IPS-18a (cell line): ENCODE measurements at regions not wholly inside any gene's neighbourhood (a gene's known extent, or its start where the extent isn't known, plus 50 kb on each side); places are given as distances from the start of the nearest gene placed in this dataset.

Experiments
- H3K27ac ChIP-seq: one replicate; pipeline ENCODE4 v1.5.1; 2013; ENCODE audit warnings: low read length
- H3K27me3 ChIP-seq: one replicate; pipeline ENCODE4 v1.6.1; 2013; ENCODE audit warnings: mild to moderate bottlenecking, low read length; ENCODE audit not compliant: control insufficient read depth, insufficient read depth
- H3K36me3 ChIP-seq: one replicate; pipeline ENCODE4 v1.6.1; 2013; ENCODE audit warnings: low read depth, low read length; ENCODE audit not compliant: control insufficient read depth
- H3K4me1 ChIP-seq: one replicate; pipeline ENCODE4 v1.6.1; 2013; ENCODE audit warnings: low read depth, low read length; ENCODE audit not compliant: control insufficient read depth
- H3K4me3 ChIP-seq: one replicate; pipeline ENCODE4 v1.5.1; 2013; ENCODE audit warnings: low read length
- H3K9ac ChIP-seq: one replicate; pipeline ENCODE4 v1.6.1; 2013; ENCODE audit warnings: mild to moderate bottlenecking, low read length, moderate library complexity
- H3K9me3 ChIP-seq: one replicate; pipeline ENCODE4 v1.6.1; 2013; ENCODE audit warnings: low read depth, low read length; ENCODE audit not compliant: control insufficient read depth

DNA sequence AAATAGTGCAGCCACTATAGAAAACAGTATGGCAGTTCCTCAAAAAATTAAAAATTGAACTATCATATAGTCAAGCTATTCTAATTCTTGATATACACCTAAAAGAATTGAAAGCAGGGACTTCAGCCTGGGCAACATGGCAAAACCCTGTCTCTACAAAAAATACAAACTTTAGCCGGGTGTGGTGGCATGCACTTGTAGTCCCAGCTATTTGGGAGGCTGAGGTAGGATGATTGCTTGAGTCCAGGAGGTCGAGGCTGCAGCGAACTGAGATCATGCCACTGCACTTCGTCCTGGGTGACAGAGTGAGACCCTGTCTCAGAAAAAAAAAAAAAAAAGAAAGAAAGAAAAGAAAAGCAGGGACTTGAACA, 64.0 kb upstream of the FOXN2 start:
- Histone ChIP-seq H3K9ac (no peak overlapping the region), H3K27me3 (no peaks in the 10 kb centered on the region), H3K4me3 (no peak overlapping the region), H3K9me3 (no peaks in the 10 kb centered on the region), H3K27ac (no peak overlapping the region), H3K4me1 (peaks cover 7% of the 10 kb centered on the region), H3K36me3 (no peaks in the 10 kb centered on the region)

DNA sequence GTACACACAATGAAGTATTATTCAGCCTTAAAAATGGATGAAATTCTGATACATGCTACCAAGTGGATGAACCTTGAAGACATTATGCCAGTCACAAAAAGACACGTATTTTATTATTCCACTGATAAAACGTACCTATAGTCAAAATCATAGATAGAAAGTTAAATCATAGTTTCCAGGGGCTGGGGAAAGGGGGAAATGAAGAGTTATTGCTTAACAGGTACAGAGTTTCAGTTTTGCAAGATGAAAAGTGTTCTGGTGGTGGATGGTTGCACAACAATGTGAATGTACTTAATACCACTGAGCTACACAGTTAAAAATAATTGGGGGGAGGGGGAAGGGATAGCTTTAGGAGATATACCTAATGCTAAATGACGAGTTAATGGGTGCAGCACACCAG, 63.5 kb upstream of the FOXN2 start:
- Histone ChIP-seq H3K4me3 (no peak overlapping the region), H3K27ac (no peak overlapping the region)

DNA sequence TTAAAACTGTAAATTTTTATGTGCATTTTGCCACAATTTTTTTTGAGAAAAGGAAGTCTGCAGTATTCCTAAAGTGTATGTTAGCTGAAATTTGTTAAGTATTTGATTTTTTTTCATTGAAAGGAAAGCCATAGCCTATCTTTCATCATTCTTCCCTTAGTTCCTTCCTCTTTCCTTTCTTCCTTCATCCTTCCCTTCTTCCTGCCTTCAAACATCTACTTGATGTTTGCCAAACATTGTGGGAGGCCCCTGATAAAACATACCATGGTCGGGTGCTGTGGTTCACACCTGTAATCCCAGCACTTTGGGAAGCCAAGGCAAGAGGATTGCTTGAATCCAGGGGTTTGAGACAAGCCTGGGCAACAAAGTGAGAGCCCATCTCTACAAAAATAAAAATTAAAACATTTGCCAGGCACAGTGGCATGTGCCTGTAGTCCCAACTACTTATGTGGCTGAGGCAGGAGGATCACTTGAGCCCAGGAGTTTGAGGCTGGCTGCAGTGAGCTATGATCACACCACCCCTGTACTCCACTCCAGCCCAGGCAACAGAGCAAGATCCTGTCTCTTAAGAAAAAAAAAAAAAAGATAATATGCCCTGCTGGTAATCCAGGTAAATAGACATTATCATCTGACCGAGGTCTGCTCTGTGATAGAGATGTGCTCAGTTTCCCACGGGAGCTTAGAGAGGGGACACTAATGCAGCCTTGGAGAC, 62.9 kb upstream of the FOXN2 start:
- no peak overlapping the region for H3K27ac ChIP-seq
- H3K9ac ChIP-seq, result no peak overlapping the region
- no peaks in the 10 kb centered on the region for H3K36me3 ChIP-seq
- H3K9me3 ChIP-seq, result no peaks in the 10 kb centered on the region
- no peaks in the 10 kb centered on the region for H3K27me3 ChIP-seq
- H3K4me3 ChIP-seq, result no peak overlapping the region
- peaks cover 7% of the 10 kb centered on the region for H3K4me1 ChIP-seq

More for the DNA sequence above, 63.5 kb upstream of the FOXN2 start:
- H3K9ac ChIP-seq, result no peak overlapping the region
- peaks cover 7% of the 10 kb centered on the region for H3K4me1 ChIP-seq
- H3K9me3 ChIP-seq, result no peaks in the 10 kb centered on the region
- no peaks in the 10 kb centered on the region for H3K27me3 ChIP-seq
- H3K36me3 ChIP-seq, result no peaks in the 10 kb centered on the region

DNA sequence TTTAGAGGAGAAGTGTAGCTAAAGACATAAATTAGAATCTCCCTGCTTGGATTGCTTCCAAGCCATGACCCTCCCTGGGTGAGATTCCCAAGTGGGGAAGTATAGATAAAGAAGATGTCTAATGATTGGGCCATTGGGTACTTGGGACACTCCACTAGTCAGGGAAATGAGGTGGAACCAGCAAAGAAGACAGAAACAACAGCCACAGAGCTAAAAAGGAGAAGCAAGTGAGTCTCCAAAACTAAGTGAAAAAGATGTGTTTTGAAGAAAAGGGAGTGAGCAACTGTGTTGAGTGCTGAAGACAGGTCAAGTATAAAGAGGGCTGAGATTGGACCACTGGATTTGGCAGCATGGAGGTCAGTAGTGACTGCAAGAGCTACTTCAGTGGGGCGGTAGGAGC, 61.2 kb upstream of the FOXN2 start:
- Histone ChIP-seq H3K4me1 (peaks cover 7% of the 10 kb centered on the region), H3K27me3 (no peaks in the 10 kb centered on the region), H3K9me3 (no peaks in the 10 kb centered on the region), H3K4me3 (no peak overlapping the region), H3K27ac (no peak overlapping the region), H3K9ac (no peak overlapping the region), H3K36me3 (no peaks in the 10 kb centered on the region)

DNA sequence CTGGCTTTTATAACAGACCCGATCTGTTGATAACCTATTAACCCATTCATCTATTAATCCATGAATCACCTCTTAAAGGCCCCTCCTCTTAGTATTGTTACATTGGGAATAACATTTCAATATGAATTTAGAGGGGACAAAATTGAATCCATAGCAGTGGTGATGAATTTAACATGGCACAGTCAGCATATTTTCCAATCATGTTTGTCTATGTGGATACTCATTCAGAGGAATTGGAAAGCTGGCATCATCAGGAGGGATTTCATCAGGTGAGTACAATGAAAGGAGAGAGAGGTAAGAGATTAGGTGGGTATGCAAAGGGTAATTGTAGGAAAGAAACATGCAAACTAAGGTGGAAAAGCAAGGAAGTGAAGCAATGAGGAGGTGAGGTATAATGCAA, 59.6 kb upstream of the FOXN2 start:
- H3K9ac ChIP-seq, result no peak overlapping the region
- H3K4me3 ChIP-seq, result no peak overlapping the region
- no peaks in the 10 kb centered on the region for H3K27me3 ChIP-seq
- no peak overlapping the region for H3K27ac ChIP-seq
- no peaks in the 10 kb centered on the region for H3K9me3 ChIP-seq
- no peaks in the 10 kb centered on the region for H3K36me3 ChIP-seq
- no peaks in the 10 kb centered on the region for H3K4me1 ChIP-seq

DNA sequence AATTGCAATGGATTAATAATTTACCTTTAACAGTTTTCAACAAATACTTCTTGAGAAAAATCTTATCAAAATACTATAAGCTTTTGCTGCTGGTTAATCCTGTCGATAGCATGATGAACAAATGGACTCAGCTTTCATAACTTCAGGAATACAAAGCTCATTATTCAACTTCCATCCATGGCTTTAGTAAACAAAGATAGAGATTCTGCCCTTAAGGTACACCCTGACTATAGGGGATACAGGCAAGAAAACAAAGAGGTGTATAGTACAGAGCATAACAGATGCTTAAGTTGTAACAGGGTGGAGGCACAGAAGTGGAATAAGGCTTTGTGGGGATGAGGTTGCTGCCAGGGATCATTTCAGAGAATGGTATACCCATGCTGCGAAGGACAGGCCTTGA, 57.0 kb upstream of the FOXN2 start:
- Histone ChIP-seq H3K4me1 (no peaks in the 10 kb centered on the region), H3K36me3 (no peaks in the 10 kb centered on the region), H3K9me3 (no peaks in the 10 kb centered on the region), H3K27me3 (no peaks in the 10 kb centered on the region), H3K4me3 (no peak overlapping the region), H3K9ac (no peak overlapping the region), H3K27ac (no peak overlapping the region)

DNA sequence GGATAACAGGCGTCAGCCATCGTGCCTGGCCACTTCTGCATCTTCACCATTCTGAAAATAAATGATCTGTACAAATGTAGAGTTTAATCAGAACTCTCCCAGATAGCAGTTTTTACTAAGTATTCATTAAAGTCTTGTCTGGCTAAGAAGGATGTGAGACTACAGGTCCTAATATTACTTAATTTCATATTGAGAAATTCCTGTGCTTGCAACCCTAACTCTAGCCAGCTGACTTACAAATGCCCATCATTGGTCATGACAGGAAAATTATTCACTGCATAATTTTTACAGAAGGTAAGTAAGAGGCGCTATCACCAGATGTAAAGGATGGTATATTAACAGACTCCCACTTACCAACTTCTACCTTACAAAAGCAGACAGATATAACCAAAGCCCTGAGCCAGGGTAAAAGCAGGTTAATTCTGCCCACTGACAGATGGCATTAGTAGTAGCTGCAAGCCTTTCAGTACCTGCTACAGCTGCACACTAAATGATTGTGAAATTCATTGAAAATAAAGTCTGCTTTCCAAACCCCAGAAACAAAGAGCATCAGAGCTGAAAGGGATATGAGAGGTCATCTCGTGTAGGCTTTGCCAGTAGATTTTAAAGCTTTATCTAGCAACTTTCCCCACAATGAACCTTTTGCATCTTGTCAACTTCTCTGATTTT, 55.9 kb upstream of the FOXN2 start:
- Histone ChIP-seq H3K9ac (no peak overlapping the region), H3K4me1 (no peaks in the 10 kb centered on the region), H3K27ac (no peak overlapping the region), H3K4me3 (no peak overlapping the region), H3K9me3 (no peaks in the 10 kb centered on the region), H3K36me3 (no peaks in the 10 kb centered on the region), H3K27me3 (no peaks in the 10 kb centered on the region)

DNA sequence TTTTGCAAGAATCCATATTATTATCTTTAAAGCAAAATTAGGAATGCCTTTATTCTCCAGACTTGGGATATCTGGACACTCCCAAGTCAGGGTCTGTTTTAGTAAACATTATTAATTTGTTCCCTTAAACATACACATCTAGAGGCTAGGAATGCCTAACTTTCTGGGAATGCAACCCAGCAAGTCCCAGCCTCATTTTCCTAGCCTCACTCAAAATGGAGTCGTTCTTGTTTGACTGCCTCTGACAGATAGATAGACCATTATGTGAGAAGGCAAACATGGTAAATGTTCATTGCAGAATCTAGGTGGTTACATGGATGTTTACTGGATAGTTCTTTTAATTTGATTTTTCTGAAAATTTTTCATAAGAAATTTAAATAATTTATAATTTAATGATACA, 54.7 kb upstream of the FOXN2 start:
- no peaks in the 10 kb centered on the region for H3K27me3 ChIP-seq
- H3K27ac ChIP-seq, result no peak overlapping the region
- no peak overlapping the region for H3K9ac ChIP-seq
- H3K9me3 ChIP-seq, result no peaks in the 10 kb centered on the region
- H3K4me3 ChIP-seq, result no peak overlapping the region
- H3K4me1 ChIP-seq, result no peaks in the 10 kb centered on the region
- no peaks in the 10 kb centered on the region for H3K36me3 ChIP-seq

DNA sequence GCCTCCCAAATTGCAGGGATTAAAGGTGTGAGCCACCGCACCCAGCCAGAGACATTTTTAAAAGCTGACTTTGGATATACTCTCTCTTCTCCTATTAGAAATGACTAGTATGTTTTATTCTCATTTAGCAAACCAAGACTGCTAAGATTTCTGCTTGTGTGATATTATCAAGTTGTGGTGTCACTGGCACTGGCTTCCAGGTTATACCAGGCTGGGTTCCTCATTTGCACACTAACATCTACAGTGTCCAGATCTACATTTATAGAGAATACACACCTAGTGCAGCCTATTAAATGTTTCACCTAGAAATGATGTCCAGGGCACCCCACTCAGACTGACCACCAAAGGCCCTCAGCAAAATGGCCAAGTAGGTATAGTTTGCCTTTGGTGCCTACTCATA, 49.9 kb upstream of the FOXN2 start:
- H3K4me3 ChIP-seq, result no peak overlapping the region
- H3K9ac ChIP-seq, result no peak overlapping the region
- no peaks in the 10 kb centered on the region for H3K9me3 ChIP-seq
- no peaks in the 10 kb centered on the region for H3K4me1 ChIP-seq
- no peak overlapping the region for H3K27ac ChIP-seq
- H3K27me3 ChIP-seq, result no peaks in the 10 kb centered on the region
- no peaks in the 10 kb centered on the region for H3K36me3 ChIP-seq
